HCT116 (cell line): ENCODE measurements at regions not wholly inside any gene's neighbourhood (a gene's known extent, or its start where the extent isn't known, plus 50 kb on each side); places are given as distances from the start of the nearest gene placed in this dataset.

Source experiments
- ATAC-seq: fragments of 200-7000 bp; cut with Tn5 transposase; 2 replicates; pipeline ENCODE4 v1.9.1; 2020; ENCODE audit warnings: mild to moderate bottlenecking, moderate library complexity
- BruUV-seq: library from RNA; stranded (reverse); fragments of 400-500 nt; replicated peaks from 2 replicates; lab custom pipeline; 2021; lab: Mats Ljungman, UMichigan
- CTCF ChIA-PET: fragments of 300-600 bp; sonication (Branson Sonifier 250); formaldehyde crosslinking; loops from one replicate; lab custom pipeline; 2021; ENCODE audit warnings: antibody characterized with exemption; lab: Charles Lee
- POLR2A ChIA-PET: fragments of 300-600, 350-600 bp; sonication (Branson Sonifier 250); formaldehyde crosslinking; loops from one replicate; lab custom pipeline; 2021; ENCODE audit warnings: antibody characterized with exemption; lab: Charles Lee
- RAD21 ChIA-PET, 2 experiments: fragments of 300-600 bp; sonication (Branson Sonifier 250); formaldehyde crosslinking; loops; one replicate each; lab custom pipeline; 2023; ENCODE audit warnings: low total read pairs in 2 of 2; ENCODE audit not compliant: uncharacterized antibody in 2 of 2, unreplicated experiment in 2 of 2, low non-redundant PET in 1 of 2; lab: Charles Lee
- DNase-seq: peaks from one replicate; pipeline ENCODE4 v3.0.0-alpha.2; 2010; ENCODE audit warnings: low read depth, low spot score
- H2AFZ ChIP-seq: fragments of 200-600 bp; shearing (Covaris generic), sonication (generic); 2 replicates; pipeline ENCODE4 v1.6.1; 2017; ENCODE audit warnings: low read depth, mixed run types, mixed read lengths, antibody characterized with exemption, low read length; ENCODE audit not compliant: poor library complexity, severe bottlenecking
- H3K27ac ChIP-seq: 2 replicates; pipeline ENCODE4 v1.5.1; 2012; ENCODE audit warnings: low read depth, low read length
- H3K27me3 ChIP-seq: fragments of 200-600 bp; sonication (generic); 2 replicates; pipeline ENCODE4 v1.6.1; 2016; ENCODE audit warnings: mixed run types, low read length, mixed read lengths; ENCODE audit not compliant: insufficient read depth
- H3K36me3 ChIP-seq, 2 experiments: fragments of 200-500 bp in 1 of 2; fragments of 200-600 bp in 1 of 2; sonication (Bioruptor generic) in 1 of 2; sonication (generic) in 1 of 2; 2 replicates each; pipeline versions ENCODE4 v1.5.1 to v1.6.1; 2014 to 2016; ENCODE audit warnings: low read length in 2 of 2, inconsistent platforms in 1 of 2, mixed read lengths in 1 of 2, mixed run types in 1 of 2; ENCODE audit not compliant: insufficient read depth in 2 of 2, control insufficient read depth in 1 of 2
- H3K4me1 ChIP-seq, 2 experiments: fragments of 200-600 bp in 1 of 2; sonication (generic) in 1 of 2; 2 replicates each; pipeline versions ENCODE4 v1.5.1 to v1.6.1; 2012 to 2017; ENCODE audit warnings: low read length in 2 of 2, inconsistent platforms in 1 of 2, mild to moderate bottlenecking in 1 of 2, mixed read lengths in 1 of 2, mixed run types in 1 of 2, moderate library complexity in 1 of 2; ENCODE audit not compliant: insufficient read depth in 2 of 2, control insufficient read depth in 1 of 2
- H3K4me2 ChIP-seq: fragments of 200-600 bp; sonication (generic); 2 replicates; pipeline ENCODE4 v1.6.1; 2017; ENCODE audit warnings: mixed run types, low read length, mixed read lengths
- H3K4me3 ChIP-seq, 2 experiments: fragments of 200-600 bp in 1 of 2; sonication (generic) in 1 of 2; replicated peaks in 1 of 2; 2 replicates each; pipeline ENCODE4 v1.5.1; 2011 to 2016; ENCODE audit warnings: low read length in 2 of 2, control low read depth in 1 of 2, low read depth in 1 of 2, mild to moderate bottlenecking in 1 of 2, mixed read lengths in 1 of 2, mixed run types in 1 of 2
- H3K79me2 ChIP-seq: fragments of 200-600 bp; sonication (generic); 2 replicates; pipeline ENCODE4 v1.6.1; 2017; ENCODE audit warnings: mild to moderate bottlenecking, mixed run types, low read length, moderate library complexity, mixed read lengths; ENCODE audit not compliant: insufficient read depth
- H3K9ac ChIP-seq: fragments of 200-600 bp; sonication (generic); 2 replicates; pipeline ENCODE4 v1.6.1; 2016; ENCODE audit warnings: low read length, mixed read lengths
- H3K9me2 ChIP-seq: fragments of 200-600 bp; sonication (generic), shearing (Covaris generic); 2 replicates; pipeline ENCODE4 v1.6.1; 2017; ENCODE audit warnings: mixed run types, mild to moderate bottlenecking, moderate library complexity; ENCODE audit not compliant: insufficient read depth
- H3K9me3 ChIP-seq, 2 experiments: fragments of 200-500 bp in 1 of 2; fragments of 200-600 bp in 1 of 2; sonication (Bioruptor generic) in 1 of 2; sonication (generic) in 1 of 2; 2 replicates each; pipeline ENCODE4 v1.6.1; 2014 to 2017; ENCODE audit warnings: low read length in 2 of 2, mixed read lengths in 2 of 2, inconsistent platforms in 1 of 2, low read depth in 1 of 2, mild to moderate bottlenecking in 1 of 2, mixed run types in 1 of 2, moderate library complexity in 1 of 2; ENCODE audit not compliant: control insufficient read depth in 1 of 2, insufficient read depth in 1 of 2
- H4K20me1 ChIP-seq: fragments of 200-600 bp; sonication (generic), shearing (Covaris generic); 2 replicates; pipeline ENCODE4 v1.6.1; 2017; ENCODE audit warnings: mixed run types, mild to moderate bottlenecking, moderate library complexity; ENCODE audit not compliant: insufficient read depth
- CEBPB ChIP-seq: IDR thresholded peaks from 2 replicates; pipeline ENCODE4 v1.6.1; 2012; ENCODE audit warnings: low read depth
- FOSL1 ChIP-seq: IDR thresholded peaks from 2 replicates; pipeline ENCODE4 v1.6.1; 2012; ENCODE audit warnings: low read depth
- SP1 ChIP-seq: IDR thresholded peaks from 2 replicates; pipeline ENCODE4 v1.6.1; 2012; ENCODE audit warnings: low read depth
- ZNF274 ChIP-seq: fragments of 200-500 bp; sonication (Bioruptor generic); IDR thresholded peaks from 2 replicates; pipeline ENCODE4 v1.6.1; 2014; ENCODE audit warnings: mild to moderate bottlenecking, low read depth, low read length, inconsistent platforms
- intact Hi-C: fragments of 100-400 bp; cut with micrococcal nuclease; formaldehyde crosslinking; loops from 2 replicates; pipeline ENCODE4 v1.10.0; 2022
- TF ChIP-seq, protein P1 (sequence below): IDR thresholded peaks from 2 replicates; pipeline ENCODE4 v1.6.1; 2012
- TF ChIP-seq, protein P2 (sequence below): IDR thresholded peaks from 2 replicates; pipeline ENCODE4 v1.6.1; 2011; ENCODE audit warnings: mild to moderate bottlenecking, low read length, moderate library complexity; ENCODE audit not compliant: insufficient replicate concordance; ENCODE audit errors: extremely low read depth
- TF ChIP-seq, protein P3 (sequence below): IDR thresholded peaks from 2 replicates; pipeline ENCODE4 v1.6.1; 2012; ENCODE audit warnings: low read depth
- TF ChIP-seq, protein P4 (sequence below), 3 experiments: fragments of 200-600 bp in 1 of 3; sonication (generic) in 1 of 3; IDR thresholded peaks in 2 of 3; conservative IDR thresholded peaks in 1 of 3; 2 replicates each; pipeline ENCODE4 v1.5.1; 2012 to 2017; ENCODE audit warnings: low read depth in 2 of 3, low read length in 2 of 3, antibody characterized with exemption in 1 of 3, borderline replicate concordance in 1 of 3, control low read depth in 1 of 3, mild to moderate bottlenecking in 1 of 3, mixed read lengths in 1 of 3, mixed run types in 1 of 3, moderate library complexity in 1 of 3; ENCODE audit not compliant: insufficient read depth in 1 of 3

DNA sequence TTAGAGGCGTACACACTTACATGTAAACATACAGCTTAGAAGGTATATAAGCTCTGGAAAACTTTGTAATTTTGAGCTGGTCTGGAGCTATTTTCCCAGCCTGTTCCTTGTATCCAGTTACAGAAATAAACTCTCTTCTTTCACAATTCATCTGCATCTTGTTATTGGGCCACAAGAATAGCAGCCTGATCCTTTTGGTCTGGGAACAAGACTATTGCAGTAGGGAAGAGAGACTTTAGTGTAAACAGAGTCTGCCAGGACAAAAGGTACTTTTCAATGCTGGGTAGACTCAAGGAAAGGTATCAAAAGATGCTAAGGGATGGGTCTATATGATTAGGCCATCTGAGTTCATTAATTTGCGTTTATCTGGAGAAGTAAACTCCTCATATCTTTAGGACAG lies 728.3 kb downstream of the TYW1 start:
- Histone ChIP-seq H3K4me1 (no peaks in the 10 kb centered on the region), H3K9me3 (peaks cover 3 to 4% of the 10 kb centered on the region in 2 experiments; a peak in 2 of 4 replicates), H3K9ac (no peak overlapping the region), H3K27ac (no peak overlapping the region), H3K9me2 (no peaks in the 10 kb centered on the region), H3K36me3 (no peaks in the 10 kb centered on the region), H4K20me1 (no peaks in the 10 kb centered on the region), H3K4me2 (no peak overlapping the region), H3K79me2 (no peaks in the 10 kb centered on the region), H2AFZ (no peak overlapping the region), H3K27me3 (no peaks in the 10 kb centered on the region), H3K4me3 (no peak overlapping the region)
- no TSS peak for BruUV-seq
- intact Hi-C loops: no loop called here
- ChIA-PET CTCF (no interaction called here), POLR2A (no interaction called here), RAD21 (no interaction called here)
- ATAC-seq: no peak
- no peak for DNase-seq
- TF ChIP-seq, protein P1, sequence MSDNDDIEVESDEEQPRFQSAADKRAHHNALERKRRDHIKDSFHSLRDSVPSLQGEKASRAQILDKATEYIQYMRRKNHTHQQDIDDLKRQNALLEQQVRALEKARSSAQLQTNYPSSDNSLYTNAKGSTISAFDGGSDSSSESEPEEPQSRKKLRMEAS: no peak
- TF ChIP-seq SP1 (no peak), ZNF274 (no peak), FOSL1 (no peak), CEBPB (no peak)
- TF ChIP-seq, protein P2, sequence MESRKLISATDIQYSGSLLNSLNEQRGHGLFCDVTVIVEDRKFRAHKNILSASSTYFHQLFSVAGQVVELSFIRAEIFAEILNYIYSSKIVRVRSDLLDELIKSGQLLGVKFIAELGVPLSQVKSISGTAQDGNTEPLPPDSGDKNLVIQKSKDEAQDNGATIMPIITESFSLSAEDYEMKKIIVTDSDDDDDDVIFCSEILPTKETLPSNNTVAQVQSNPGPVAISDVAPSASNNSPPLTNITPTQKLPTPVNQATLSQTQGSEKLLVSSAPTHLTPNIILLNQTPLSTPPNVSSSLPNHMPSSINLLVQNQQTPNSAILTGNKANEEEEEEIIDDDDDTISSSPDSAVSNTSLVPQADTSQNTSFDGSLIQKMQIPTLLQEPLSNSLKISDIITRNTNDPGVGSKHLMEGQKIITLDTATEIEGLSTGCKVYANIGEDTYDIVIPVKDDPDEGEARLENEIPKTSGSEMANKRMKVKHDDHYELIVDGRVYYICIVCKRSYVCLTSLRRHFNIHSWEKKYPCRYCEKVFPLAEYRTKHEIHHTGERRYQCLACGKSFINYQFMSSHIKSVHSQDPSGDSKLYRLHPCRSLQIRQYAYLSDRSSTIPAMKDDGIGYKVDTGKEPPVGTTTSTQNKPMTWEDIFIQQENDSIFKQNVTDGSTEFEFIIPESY: no peak
- TF ChIP-seq, protein P3, sequence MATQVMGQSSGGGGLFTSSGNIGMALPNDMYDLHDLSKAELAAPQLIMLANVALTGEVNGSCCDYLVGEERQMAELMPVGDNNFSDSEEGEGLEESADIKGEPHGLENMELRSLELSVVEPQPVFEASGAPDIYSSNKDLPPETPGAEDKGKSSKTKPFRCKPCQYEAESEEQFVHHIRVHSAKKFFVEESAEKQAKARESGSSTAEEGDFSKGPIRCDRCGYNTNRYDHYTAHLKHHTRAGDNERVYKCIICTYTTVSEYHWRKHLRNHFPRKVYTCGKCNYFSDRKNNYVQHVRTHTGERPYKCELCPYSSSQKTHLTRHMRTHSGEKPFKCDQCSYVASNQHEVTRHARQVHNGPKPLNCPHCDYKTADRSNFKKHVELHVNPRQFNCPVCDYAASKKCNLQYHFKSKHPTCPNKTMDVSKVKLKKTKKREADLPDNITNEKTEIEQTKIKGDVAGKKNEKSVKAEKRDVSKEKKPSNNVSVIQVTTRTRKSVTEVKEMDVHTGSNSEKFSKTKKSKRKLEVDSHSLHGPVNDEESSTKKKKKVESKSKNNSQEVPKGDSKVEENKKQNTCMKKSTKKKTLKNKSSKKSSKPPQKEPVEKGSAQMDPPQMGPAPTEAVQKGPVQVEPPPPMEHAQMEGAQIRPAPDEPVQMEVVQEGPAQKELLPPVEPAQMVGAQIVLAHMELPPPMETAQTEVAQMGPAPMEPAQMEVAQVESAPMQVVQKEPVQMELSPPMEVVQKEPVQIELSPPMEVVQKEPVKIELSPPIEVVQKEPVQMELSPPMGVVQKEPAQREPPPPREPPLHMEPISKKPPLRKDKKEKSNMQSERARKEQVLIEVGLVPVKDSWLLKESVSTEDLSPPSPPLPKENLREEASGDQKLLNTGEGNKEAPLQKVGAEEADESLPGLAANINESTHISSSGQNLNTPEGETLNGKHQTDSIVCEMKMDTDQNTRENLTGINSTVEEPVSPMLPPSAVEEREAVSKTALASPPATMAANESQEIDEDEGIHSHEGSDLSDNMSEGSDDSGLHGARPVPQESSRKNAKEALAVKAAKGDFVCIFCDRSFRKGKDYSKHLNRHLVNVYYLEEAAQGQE: no peak
- TF ChIP-seq, protein P4, sequence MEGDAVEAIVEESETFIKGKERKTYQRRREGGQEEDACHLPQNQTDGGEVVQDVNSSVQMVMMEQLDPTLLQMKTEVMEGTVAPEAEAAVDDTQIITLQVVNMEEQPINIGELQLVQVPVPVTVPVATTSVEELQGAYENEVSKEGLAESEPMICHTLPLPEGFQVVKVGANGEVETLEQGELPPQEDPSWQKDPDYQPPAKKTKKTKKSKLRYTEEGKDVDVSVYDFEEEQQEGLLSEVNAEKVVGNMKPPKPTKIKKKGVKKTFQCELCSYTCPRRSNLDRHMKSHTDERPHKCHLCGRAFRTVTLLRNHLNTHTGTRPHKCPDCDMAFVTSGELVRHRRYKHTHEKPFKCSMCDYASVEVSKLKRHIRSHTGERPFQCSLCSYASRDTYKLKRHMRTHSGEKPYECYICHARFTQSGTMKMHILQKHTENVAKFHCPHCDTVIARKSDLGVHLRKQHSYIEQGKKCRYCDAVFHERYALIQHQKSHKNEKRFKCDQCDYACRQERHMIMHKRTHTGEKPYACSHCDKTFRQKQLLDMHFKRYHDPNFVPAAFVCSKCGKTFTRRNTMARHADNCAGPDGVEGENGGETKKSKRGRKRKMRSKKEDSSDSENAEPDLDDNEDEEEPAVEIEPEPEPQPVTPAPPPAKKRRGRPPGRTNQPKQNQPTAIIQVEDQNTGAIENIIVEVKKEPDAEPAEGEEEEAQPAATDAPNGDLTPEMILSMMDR (IDR thresholded peaks at IDR 0.05 in 2 of 3, conservative IDR thresholded peaks at IDR 0.05 in 1 of 3; ENCODE audit: borderline replicate concordance in 1 of 3, insufficient read depth in 1 of 3, low read depth in 2 of 3, low read length in 2 of 3): no peak
